ENCODE measurements at regions not wholly inside any gene's neighbourhood (a gene's known extent, or its start where the extent isn't known, plus 50 kb on each side); places are given as distances from the start of the nearest gene placed in this dataset.

GRCh38 chr4:152166567-152166966, 369.3 kb downstream of the FBXW7 start:
- TF ChIP-seq CTCF (IDR thresholded peaks at IDR 0.05) (no peak), EZH2phosphoT487 (IDR thresholded peaks at IDR 0.05) (no peak)
